GM08714 (cell line): ENCODE measurements at regions not wholly inside any gene's neighbourhood (a gene's known extent, or its start where the extent isn't known, plus 50 kb on each side); places are given as distances from the start of the nearest gene placed in this dataset.

Experiments
- H3K4me3 ChIP-seq: fragments of 200-500 bp; sonication (Bioruptor generic); 2 replicates; pipeline ENCODE4 v1.5.1; 2014; ENCODE audit warnings: mild to moderate bottlenecking, low read length, inconsistent platforms
- ZNF274 ChIP-seq: IDR thresholded peaks from 2 replicates; pipeline ENCODE4 v1.6.1; 2012; ENCODE audit warnings: mild to moderate bottlenecking, low read depth, low read length

GRCh38 chr3:117631781-117632180 is 922.2 kb downstream of the TUSC7 start:
- TF ChIP-seq ZNF274: no peak

GRCh38 chr3:117632191-117632590 is 922.6 kb downstream of the TUSC7 start:
- H3K4me3 ChIP-seq: no peak overlapping the region
- TF ChIP-seq ZNF274: no peak

More at GRCh38 chr3:117631781-117632180, 922.2 kb downstream of the TUSC7 start:
- no peak overlapping the region for H3K4me3 ChIP-seq

GRCh38 chr3:117633207-117633606 is 923.6 kb downstream of the TUSC7 start:
- no peak for TF ChIP-seq ZNF274
- no peak overlapping the region for H3K4me3 ChIP-seq

GRCh38 chr3:117637666-117638065 is 928.1 kb downstream of the TUSC7 start:
- no peak for TF ChIP-seq ZNF274
- H3K4me3 ChIP-seq: no peak overlapping the region

GRCh38 chr3:117644203-117644602 is 934.6 kb downstream of the TUSC7 start:
- no peak for TF ChIP-seq ZNF274
- no peak overlapping the region for H3K4me3 ChIP-seq

- no peak for TF ChIP-seq ZNF274
- no peak overlapping the region for H3K4me3 ChIP-seq
These were observed 936.1 kb downstream of the TUSC7 start for GRCh38 chr3:117645561-117646242.

GRCh38 chr3:117647435-117647834 is 937.9 kb downstream of the TUSC7 start:
- TF ChIP-seq ZNF274: no peak

GRCh38 chr3:117651246-117651645 is 941.7 kb downstream of the TUSC7 start:
- TF ChIP-seq ZNF274: no peak
- no peak overlapping the region for H3K4me3 ChIP-seq

More at GRCh38 chr3:117647435-117647834, 937.9 kb downstream of the TUSC7 start:
- no peak overlapping the region for H3K4me3 ChIP-seq

GRCh38 chr3:117656391-117656790 is 946.8 kb downstream of the TUSC7 start:
- no peak for TF ChIP-seq ZNF274
- no peak overlapping the region for H3K4me3 ChIP-seq

- no peak for TF ChIP-seq ZNF274
- no peak overlapping the region for H3K4me3 ChIP-seq
These were observed 947.7 kb downstream of the TUSC7 start for GRCh38 chr3:117657278-117657677.

GRCh38 chr3:117660941-117661817 is 951.6 kb downstream of the TUSC7 start:
- TF ChIP-seq ZNF274: no peak

GRCh38 chr3:117661818-117662095 is 952.2 kb downstream of the TUSC7 start:
- no peak overlapping the region for H3K4me3 ChIP-seq
- TF ChIP-seq ZNF274: no peak

More at GRCh38 chr3:117660941-117661817, 951.6 kb downstream of the TUSC7 start:
- H3K4me3 ChIP-seq: no peak overlapping the region

GRCh38 chr3:117665296-117665695 is 955.7 kb downstream of the TUSC7 start:
- H3K4me3 ChIP-seq: no peak overlapping the region
- TF ChIP-seq ZNF274: no peak

GRCh38 chr3:117666325-117666724 is 956.7 kb downstream of the TUSC7 start:
- TF ChIP-seq ZNF274: no peak
- H3K4me3 ChIP-seq: no peak overlapping the region

GRCh38 chr3:117666812-117667211 is 957.2 kb downstream of the TUSC7 start:
- no peak overlapping the region for H3K4me3 ChIP-seq
- TF ChIP-seq ZNF274: no peak
